NCI-H187 (cell line): ENCODE measurements at regions not wholly inside any gene's neighbourhood (a gene's known extent, or its start where the extent isn't known, plus 50 kb on each side); places are given as distances from the start of the nearest gene placed in this dataset.
A peak's percentile ranks its signal among the peaks of the same experiment; 100 is the strongest.

Experiments
- DNase-seq, 2 experiments: peaks; one replicate each; lab custom pipeline; 2025; lab: John Stamatoyannopoulos, UW

DNA sequence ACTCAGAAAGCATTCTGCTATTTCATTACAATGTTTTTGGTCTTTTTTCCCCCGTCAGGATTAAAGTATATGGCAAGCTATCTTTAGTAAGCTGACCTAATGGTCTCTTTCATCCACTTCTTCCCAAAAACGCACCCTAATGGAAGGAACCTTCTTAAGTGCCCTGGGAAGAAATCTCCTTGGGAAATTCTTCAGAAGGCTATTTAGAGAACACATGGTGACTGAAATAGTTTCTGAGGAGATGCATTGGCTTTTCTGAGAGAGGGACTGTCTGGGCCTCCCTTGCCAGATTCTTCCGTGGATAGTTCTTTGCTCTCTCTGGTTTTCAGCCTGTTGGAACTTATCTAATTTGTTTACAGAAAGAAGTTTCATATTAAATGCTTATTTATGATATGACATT, 524.1 kb upstream of the MEF2C start:
- DNase-seq, result no peak

DNA sequence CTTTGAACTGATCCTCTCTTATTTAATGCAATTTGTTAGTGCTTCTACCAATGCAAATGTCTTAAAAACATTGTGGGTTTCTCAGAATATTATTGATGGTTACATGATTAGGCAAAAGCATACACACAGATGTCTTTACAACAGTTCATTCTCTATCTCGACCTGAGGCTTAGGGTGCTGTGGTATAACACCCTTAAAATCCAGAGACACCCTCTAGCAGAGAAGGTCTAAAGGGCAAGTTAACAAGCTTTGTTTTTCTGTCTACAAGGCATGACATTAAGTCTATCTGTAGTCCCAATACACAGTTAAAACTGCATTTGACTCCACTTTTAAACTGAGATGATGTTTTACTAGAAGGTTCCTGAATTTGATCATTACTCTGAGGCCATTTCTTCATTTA, 518.7 kb upstream of the MEF2C start:
- no peak for DNase-seq

GRCh38 chr5:89401012-89401411, 518.0 kb upstream of the MEF2C start:
- no peak for DNase-seq

- DNase-seq, result no peak
Measured at GRCh38 chr5:89399548-89399947, 516.6 kb upstream of the MEF2C start.

DNA sequence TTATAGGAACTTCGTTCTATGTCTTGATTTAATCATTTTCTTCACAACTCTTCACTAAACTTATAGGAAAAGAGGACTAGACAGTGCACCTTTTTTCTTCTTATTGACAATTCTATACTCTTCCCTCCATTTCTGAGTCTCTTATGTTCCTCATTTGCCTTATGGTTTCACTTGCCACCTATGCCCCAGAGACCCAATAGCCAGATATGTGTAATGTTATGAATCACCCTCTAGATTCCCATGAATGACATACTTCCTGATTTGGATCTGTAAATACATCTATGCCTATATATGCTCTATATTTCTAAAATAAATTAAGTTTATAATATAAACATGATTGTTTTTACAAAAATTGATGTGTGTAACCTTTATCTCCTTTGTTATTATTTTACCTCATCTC, 514.1 kb upstream of the MEF2C start:
- no peak for DNase-seq

GRCh38 chr5:89396278-89396954, 513.4 kb upstream of the MEF2C start:
- DNase-seq, result no peak

DNA sequence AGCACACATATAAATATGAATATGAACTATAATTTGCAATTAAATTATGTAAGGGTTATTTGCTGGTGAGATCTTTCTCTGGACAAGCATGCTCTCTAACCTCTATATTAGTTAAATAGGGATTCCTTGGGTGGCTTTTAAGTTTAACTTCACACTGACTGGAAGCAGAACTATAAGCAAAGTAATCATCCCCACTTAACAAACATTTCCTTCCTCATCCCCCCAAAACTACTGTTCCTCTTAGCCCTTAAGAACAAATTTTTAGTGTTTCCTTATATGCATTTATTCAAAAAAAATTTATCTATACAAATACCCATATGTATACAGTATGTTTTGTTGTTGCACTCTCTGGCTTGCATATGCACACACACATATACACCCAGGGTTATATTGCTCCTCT, 512.1 kb upstream of the MEF2C start:
- DNase-seq, result no peak

GRCh38 chr5:89388872-89389271, 505.9 kb upstream of the MEF2C start:
- DNase-seq, result no peak

- no peak for DNase-seq
Measured at GRCh38 chr5:89384391-89384790, 501.4 kb upstream of the MEF2C start.

DNA sequence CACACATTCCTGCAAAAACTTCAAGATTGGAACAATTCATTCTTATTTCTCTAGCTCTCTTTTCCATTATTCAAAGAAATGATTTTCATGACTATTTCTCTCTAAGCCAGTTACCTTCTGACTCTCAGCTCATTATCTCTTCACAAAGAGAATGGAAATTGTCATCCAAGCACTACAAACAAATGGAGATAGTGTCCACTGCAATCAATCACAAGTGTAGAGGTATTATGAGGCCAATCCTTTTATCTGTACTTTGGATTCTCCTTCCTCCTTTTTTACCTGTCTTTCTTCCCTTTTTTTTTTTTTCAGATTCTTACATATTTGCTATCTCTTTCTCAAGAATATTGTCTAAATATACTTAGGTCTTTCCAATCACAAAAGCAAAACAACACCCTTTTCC, 497.7 kb upstream of the MEF2C start:
- no peak for DNase-seq

DNA sequence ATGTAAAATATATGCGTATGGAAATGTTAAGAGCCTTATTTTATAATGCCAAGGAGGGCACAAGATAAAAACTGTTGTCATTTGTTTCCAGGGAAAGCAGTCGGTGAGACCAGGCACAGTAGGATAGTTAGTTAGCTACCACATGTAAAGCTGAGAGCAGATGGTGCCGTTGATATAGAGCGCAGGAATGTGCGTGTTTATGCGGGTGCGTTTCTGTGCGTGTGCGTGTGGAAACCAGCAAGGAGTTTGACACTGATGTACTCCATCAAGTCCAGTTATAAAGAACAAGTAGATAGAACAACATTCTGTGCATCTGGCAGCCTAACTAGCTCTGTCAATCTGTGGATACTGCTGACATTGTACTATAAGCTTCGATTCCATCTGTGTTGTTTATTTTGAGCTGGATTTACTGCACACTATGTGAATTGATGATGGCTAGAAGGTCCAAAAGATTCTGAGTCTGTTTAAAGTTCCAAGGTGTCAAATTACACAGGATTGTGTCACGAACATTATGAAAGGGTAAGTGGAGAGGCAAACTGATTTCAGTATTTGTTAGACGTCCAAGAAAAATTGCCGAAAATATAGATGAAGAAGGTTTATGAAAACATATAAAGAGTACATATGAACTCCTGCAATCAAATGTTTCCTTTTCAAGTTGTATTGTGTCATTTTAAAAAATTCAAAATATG, 494.9 kb upstream of the MEF2C start:
- DNase-seq, result peak in 1 of 2 experiments; percentile 2

DNA sequence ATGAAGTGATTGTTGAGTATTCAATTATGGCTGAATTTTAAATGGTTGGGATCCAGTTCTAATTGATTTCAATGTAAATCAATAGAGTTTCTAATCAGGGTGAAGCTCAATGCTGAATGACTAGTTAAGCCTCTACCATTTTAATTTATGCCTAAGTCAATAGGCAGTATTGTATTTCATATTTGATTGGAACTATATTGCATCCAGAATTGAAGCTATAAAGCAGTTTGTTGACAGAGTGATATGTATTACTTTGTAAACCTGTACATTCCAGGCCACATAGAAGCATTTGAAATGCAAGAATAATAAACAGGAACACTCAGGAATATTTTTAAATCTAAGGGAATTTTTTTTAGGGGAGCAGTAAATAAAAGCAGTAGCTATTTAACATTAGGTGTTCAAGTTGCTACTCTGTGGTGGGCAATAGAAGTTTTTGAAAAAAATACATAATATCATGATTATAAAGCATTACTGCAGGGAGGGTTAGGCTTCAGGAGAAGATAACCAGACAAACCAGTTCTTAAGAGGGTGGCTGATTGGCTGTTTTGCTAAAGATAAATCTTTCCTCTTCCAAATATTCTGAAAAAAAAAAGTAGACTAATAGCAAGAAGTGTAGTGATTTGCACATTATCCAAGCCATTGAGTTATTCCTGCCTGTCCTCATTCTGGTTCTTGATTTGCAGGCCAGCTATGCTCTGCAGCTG, 492.0 kb upstream of the MEF2C start:
- DNase-seq, result no peak

DNA sequence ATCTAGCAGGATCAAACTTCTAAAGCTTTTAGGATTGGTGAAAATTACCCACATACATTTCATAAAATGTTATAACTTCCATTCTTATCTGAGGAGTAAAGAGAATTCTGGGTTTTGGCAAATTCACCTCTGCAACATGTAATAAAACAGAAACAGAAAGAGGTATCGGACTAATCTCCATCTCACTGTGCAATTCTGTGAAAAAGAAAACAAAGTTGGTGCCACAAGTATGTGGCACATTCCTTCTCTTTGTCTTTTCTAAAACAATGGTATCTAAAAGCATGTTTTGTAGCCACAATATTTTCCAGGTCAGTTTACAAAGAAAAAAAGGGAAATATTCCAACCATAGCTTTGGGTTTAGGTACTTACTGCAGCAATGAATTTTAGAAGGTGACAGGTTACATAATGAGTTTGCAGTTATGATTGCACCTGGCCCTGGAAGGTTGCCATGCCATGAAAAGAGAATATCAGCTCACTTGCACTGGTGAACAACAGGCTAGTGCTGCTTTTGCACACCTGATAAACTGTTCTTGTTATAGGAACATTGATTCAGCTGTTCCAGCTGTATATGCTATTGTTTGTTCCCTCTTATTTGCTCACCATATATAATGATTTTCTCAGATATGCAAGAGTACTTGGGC, 491.3 kb upstream of the MEF2C start:
- no peak for DNase-seq

DNA sequence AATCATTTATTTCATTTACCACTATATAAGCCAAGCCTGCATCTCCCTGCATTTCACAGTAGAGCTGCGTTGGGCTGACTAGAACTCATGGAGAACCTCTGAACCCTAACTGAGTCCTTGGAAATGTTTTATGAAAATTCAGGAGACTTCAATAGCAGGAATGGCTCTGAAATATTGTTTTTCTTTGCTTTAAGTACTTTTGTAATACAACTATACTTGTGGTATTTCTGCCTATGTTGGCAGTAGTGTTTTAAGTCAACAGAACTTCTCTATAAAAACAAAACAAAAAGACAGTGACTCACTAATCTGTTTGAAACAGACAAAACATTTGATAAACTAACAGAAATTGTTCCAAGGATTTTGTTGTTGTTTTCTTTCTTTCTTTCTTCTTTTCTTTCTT, 489.2 kb upstream of the MEF2C start:
- DNase-seq, result no peak

DNA sequence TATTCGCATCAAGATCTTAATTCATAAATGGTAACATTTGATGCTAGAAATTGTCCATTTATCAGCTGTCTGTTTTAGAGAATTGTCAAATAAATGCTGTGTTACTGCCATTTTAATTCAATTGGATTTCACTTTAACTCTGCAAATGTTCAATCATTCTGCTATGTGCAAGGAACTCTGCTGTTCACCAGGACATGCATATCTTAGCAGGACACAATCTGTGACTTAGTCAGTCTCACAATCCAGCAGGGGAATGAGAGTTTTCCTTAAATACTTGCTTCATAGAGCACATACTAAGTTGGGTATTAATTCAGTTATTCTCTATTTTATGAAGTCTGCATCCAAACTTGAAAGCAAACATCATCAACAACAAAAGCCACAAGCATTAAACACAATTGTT, 488.7 kb upstream of the MEF2C start:
- no peak for DNase-seq

- no peak for DNase-seq
Measured at GRCh38 chr5:89359046-89359445, 476.1 kb upstream of the MEF2C start.

- DNase-seq, result no peak
Measured at GRCh38 chr5:89353837-89354551, 471.0 kb upstream of the MEF2C start.

- DNase-seq, result no peak
Measured at GRCh38 chr5:89351975-89352374, 469.0 kb upstream of the MEF2C start.

GRCh38 chr5:89351222-89351621, 468.2 kb upstream of the MEF2C start:
- no peak for DNase-seq

GRCh38 chr5:89350684-89351083, 467.7 kb upstream of the MEF2C start:
- no peak for DNase-seq

- no peak for DNase-seq
Measured at GRCh38 chr5:89349246-89349980, 466.4 kb upstream of the MEF2C start.
